GM12891 (cell line): ENCODE measurements at regions not wholly inside any gene's neighbourhood (a gene's known extent, or its start where the extent isn't known, plus 50 kb on each side); places are given as distances from the start of the nearest gene placed in this dataset.

Experiments used
- DNase-seq: peaks from one replicate; pipeline ENCODE4 v3.0.0; 2011; ENCODE audit warnings: low spot score; ENCODE audit not compliant: insufficient read length
- FAIRE-seq: peaks from 2 replicates; lab custom pipeline; 2011; peaks lifted over from hg19 to GRCh38; lab: Jason Lieb, UNC
- PAX5 ChIP-seq: IDR thresholded peaks from 2 replicates; pipeline ENCODE4 v1.6.1; 2011; ENCODE audit warnings: low read length, moderate library complexity, mild to moderate bottlenecking; ENCODE audit not compliant: insufficient read depth, severe bottlenecking
- POLR2A ChIP-seq: IDR thresholded peaks from 2 replicates; pipeline ENCODE4 v1.6.1; 2011; ENCODE audit warnings: low read depth, low read length, control low read depth
- POLR2AphosphoS5 ChIP-seq: IDR thresholded peaks from 2 replicates; pipeline ENCODE4 v1.6.1; 2011; ENCODE audit warnings: low read depth, low read length, control low read depth
- POU2F2 ChIP-seq: IDR thresholded peaks from 2 replicates; pipeline ENCODE4 v1.6.1; 2011; ENCODE audit warnings: low read depth, mild to moderate bottlenecking, control low read depth, low read length, moderate library complexity
- SPI1 ChIP-seq: IDR thresholded peaks from 2 replicates; pipeline ENCODE4 v1.6.1; 2011; ENCODE audit warnings: low read depth, low read length, control low read depth
- TAF1 ChIP-seq: IDR thresholded peaks from 2 replicates; pipeline ENCODE4 v1.6.1; 2011; ENCODE audit warnings: low read depth, low read length, control low read depth

DNA sequence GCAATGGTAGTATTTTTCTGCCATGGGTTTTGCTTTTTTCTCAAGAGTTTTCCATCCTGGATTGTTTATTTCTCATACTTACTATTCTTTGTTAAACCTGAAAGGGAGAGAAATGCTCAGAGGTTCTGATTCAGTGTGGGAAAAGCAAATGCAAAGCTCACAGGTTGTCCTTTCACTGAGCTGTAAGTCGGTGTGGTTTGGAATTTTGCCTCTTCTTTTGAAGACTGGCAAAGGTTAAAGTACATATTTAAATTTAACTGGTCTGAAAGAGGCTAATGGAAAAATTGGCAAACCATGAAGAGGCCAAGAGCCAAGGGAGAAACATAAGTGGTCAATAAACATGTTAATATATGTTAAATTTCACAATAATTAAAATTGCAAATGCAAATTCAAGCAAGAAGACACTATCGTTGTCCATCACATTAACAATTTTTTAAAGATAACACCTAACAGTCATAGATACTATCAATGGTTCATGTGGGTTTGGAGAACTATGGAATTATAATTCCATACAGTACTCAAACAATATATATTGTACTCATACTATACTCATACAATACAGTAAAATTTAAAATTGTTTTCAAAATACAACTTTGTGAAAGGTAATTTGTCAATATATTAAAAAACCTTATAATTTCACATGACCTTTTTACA, 246.8 kb upstream of the STT3B start:
- FAIRE-seq: no peak
- TF ChIP-seq POLR2A: no peak
- no peak for TF ChIP-seq TAF1
- no peak for TF ChIP-seq POLR2AphosphoS5
- no peak for TF ChIP-seq SPI1
- no peak for TF ChIP-seq PAX5
- TF ChIP-seq POU2F2: no peak
- no peak for DNase-seq

DNA sequence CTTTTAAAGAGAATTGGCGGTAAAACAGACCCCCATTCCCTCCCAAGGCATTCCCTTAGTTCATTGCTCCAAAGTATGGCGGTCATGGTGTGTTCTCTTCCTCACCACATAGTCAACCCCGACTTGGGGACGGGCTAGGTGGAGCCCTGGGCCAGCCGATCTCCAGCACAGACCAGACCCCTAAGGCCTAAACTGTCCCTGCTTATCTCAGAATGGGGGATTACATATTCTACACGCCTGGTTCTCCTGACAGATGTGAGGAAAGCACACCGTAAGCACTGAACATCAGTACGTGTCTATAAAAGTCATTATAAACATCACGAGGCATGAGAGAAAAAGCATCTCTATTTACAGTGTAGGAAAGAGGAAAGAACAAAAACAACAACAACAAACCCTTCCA, 244.5 kb upstream of the STT3B start:
- DNase-seq: no peak
- TF ChIP-seq POLR2A (no peak), POU2F2 (no peak), POLR2AphosphoS5 (no peak), PAX5 (no peak), SPI1 (no peak), TAF1 (no peak)
- no peak for FAIRE-seq

GRCh38 chr3:31288641-31289100, 244.1 kb upstream of the STT3B start:
- TF ChIP-seq PAX5 (no peak), SPI1 (no peak), POLR2AphosphoS5 (no peak), POLR2A (no peak), POU2F2 (no peak), TAF1 (no peak)
- DNase-seq: no peak
- FAIRE-seq: no peak

- DNase-seq (no peak), FAIRE-seq (no peak)
- TF ChIP-seq POLR2AphosphoS5: no peak
- TF ChIP-seq POU2F2: no peak
- TF ChIP-seq TAF1: no peak
- TF ChIP-seq PAX5: no peak
- no peak for TF ChIP-seq POLR2A
- no peak for TF ChIP-seq SPI1
Measured at GRCh38 chr3:31289584-31289983, 243.1 kb upstream of the STT3B start.

- FAIRE-seq (no peak), DNase-seq (no peak)
- TF ChIP-seq PAX5 (no peak), POU2F2 (no peak), POLR2A (no peak), TAF1 (no peak), SPI1 (no peak)
Measured at GRCh38 chr3:31290046-31290445, 242.7 kb upstream of the STT3B start.

GRCh38 chr3:31291818-31292217, 240.9 kb upstream of the STT3B start:
- TF ChIP-seq POLR2A (no peak), SPI1 (no peak), PAX5 (no peak), POU2F2 (no peak)
- FAIRE-seq (no peak), DNase-seq (no peak)

GRCh38 chr3:31294430-31295149, 238.1 kb upstream of the STT3B start:
- DNase-seq: no peak
- no peak for TF ChIP-seq TAF1
- TF ChIP-seq POLR2A: no peak
- TF ChIP-seq SPI1: no peak
- no peak for TF ChIP-seq POLR2AphosphoS5
- TF ChIP-seq PAX5: no peak
- TF ChIP-seq POU2F2: no peak
- no peak for FAIRE-seq

GRCh38 chr3:31295150-31295765, 237.5 kb upstream of the STT3B start:
- FAIRE-seq (no peak), DNase-seq (no peak)
- TF ChIP-seq SPI1 (no peak), POU2F2 (no peak)

GRCh38 chr3:31297726-31298298, 234.9 kb upstream of the STT3B start:
- DNase-seq (no peak), FAIRE-seq (no peak)
- TF ChIP-seq PAX5 (no peak), TAF1 (no peak), POU2F2 (no peak), SPI1 (no peak), POLR2A (no peak), POLR2AphosphoS5 (no peak)
